ENCODE measurements at regions not wholly inside any gene's neighbourhood (a gene's known extent, or its start where the extent isn't known, plus 50 kb on each side); places are given as distances from the start of the nearest gene placed in this dataset.

DNA sequence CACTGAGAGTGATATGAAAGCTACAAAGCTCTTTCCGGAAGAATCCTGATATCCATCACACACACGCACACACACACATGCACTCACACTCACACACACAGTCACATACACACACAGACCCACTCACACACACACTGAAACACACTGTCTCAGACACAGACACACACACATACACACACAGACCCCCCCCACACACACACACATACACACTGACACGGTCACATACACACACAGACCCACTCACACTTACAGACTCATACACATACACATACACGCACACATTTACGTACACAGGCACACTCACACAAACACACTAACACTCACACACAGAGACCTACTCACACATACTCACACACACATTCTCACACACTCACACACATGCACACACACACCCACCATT, 58.6 kb downstream of the LIG4 start:
- no peak overlapping the region for H3K4me3 ChIP-seq (ENCODE audit: low read length)
- TF ChIP-seq ZNF274 (IDR thresholded peaks at IDR 0.05; ENCODE audit: low read depth, low read length): no peak

DNA sequence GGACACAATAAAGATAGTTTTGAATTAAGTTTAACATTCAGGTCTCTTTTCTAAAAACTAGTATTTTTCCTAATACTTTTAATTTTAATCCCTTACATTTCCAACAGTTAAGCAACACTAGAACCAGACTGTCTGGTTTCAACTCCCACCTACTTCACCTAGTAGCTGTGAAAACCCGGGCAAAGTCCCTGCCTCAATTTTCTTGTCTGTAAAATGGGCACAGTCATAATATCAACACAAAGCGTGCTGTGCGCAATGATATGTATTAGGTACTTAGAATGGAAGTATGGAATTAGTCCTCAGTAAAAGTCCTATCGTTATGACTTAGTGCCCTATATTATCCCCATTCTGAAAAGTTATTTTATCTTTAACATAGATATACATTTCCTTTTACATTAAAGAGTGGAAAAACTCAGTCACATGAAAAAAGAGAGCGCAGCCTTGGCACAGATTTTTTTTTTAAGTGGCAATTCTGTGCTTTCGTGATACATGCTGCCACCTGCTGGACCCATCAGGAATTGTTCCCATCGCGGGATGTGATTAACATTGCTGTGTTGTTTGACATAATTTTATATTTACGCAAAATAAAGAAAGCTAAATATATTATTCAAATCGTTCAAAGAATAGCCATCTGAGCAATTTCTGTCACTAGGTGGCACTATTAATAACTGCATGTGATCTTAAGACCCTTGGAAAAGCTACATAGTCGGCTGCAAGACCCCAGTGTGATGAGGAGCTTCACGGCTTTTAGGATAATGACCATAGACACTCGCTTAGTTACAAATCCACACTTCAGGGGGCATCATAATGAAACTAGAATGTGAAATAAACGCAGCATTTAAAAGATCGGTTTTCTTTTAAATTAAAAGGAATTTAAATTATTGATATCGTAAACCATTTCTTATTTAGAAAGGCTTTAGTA, 59.9 kb downstream of the LIG4 start:
- no peak overlapping the region for H3K4me3 ChIP-seq (ENCODE audit: low read length)
- TF ChIP-seq ZNF274 (IDR thresholded peaks at IDR 0.05; ENCODE audit: low read depth, low read length): no peak

DNA sequence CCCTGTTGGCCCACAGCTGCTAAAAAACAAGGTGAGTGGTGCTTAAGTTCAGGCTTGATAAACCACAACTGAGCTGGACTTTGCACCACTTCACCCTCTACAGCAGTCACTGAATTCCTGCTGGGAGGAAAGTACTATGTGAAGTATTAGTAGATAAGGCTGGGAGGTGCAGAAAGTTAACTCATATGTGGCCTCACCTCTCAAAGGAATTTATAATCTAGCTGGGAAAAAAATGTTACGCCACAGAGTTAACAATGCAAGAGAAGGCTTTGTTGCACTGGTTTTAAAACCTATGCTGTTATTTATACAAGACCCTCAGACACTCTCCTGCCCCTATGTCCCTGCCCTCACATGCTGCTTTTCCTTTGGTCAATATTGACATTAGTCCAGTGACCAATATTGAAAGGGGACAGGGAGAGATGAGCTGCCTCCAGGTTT, 60.9 kb downstream of the LIG4 start:
- TF ChIP-seq ZNF274 (IDR thresholded peaks at IDR 0.05; ENCODE audit: low read depth, low read length): no peak
- H3K4me3 ChIP-seq (ENCODE audit: low read length): no peak overlapping the region

DNA sequence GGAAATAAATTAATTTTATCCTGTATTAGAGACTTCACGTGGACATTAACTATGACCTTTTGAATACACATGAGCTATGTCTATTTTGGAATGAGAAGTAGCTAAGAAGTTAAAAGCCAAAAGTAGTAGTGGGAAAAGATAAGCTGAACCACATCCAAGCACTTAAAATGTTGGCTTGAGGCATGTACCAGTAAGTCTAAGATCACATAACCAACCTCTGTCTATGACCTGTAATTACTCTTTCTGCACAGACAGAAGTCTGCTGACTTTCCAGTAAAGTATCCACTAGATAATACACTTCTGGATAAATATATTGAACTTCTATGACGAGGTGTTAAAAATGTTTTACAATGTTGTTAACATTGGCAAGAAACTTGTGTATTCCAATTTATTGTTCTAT, 68.7 kb downstream of the LIG4 start:
- TF ChIP-seq ZNF274 (IDR thresholded peaks at IDR 0.05; ENCODE audit: low read depth, low read length): no peak

DNA sequence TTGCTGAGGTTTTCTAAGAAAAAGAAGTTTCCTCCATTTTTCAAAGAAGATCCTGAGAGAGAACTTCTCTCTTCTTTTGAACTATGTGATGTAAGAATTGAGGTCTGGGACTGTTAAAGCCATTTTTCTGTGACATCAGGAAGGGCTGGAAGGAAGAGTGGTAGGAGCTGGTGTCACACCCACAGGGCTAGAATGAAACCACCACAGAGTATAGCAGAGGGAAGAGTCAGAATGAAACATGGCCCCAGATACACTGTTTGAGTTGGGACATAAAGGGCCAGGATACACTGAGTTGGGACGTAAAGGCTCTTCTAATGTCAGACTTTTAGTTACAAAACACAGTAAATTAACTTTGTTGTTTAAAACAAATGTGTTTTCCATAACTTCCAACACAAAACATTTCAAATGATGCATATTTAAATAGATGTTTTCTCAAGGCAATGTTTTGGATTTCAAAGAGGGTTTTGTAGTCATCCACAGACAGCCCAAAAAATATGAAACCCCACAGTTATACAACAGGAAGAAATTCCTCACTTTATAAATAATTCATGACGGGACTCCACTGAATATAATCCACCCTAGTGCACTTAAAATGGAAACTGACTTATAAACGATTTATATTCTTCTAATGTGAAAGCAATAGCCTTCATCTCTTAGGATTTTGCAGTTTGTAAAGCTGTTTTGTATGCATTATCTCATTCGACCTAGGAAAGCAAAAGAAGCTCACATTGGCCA, 72.5 kb downstream of the LIG4 start:
- no peak for TF ChIP-seq ZNF274 (IDR thresholded peaks at IDR 0.05; ENCODE audit: low read depth, low read length)
- no peak overlapping the region for H3K4me3 ChIP-seq (ENCODE audit: low read length)

More for the DNA sequence above, 68.7 kb downstream of the LIG4 start:
- no peak overlapping the region for H3K4me3 ChIP-seq (ENCODE audit: low read length)

DNA sequence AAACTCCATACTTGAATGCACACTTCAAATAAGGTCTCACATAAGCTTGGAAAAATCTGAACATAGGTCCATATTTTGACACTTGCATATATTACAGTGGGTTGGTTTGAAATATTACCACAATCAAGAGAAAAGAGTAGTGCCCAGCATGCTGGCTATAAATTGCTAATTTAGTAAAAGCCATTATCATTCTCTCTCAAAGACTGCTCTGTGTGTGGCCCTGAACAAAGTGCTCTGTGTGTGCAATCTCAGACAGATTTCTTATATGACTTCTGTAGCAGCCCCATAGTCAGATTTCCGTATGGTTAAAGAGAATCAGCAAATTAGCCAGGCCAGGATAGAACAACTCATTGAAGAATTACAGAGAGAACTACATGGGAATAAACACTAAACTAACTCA, 78.2 kb downstream of the LIG4 start:
- no peak for TF ChIP-seq ZNF274 (IDR thresholded peaks at IDR 0.05; ENCODE audit: low read depth, low read length)
- no peak overlapping the region for H3K4me3 ChIP-seq (ENCODE audit: low read length)

DNA sequence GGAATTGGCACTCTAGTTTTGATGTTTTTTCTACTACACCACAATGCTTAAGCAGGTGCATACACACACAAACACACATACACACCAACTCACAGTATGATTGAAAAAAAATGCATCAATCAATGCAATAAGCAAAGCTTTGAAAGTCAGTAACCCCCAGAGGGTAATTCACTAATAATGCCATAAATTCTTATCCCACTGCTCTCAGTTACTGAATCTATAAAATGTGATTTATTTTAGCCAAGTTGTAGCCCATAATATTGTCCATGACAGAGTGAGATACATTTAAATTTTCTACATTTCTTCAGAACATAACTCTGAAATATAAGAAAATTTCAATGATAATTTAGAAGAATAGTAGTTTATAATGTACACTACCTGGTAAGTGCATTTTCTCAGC, 87.9 kb downstream of the LIG4 start:
- no peak for TF ChIP-seq ZNF274 (IDR thresholded peaks at IDR 0.05; ENCODE audit: low read depth, low read length)
- no peak overlapping the region for H3K4me3 ChIP-seq (ENCODE audit: low read length)

DNA sequence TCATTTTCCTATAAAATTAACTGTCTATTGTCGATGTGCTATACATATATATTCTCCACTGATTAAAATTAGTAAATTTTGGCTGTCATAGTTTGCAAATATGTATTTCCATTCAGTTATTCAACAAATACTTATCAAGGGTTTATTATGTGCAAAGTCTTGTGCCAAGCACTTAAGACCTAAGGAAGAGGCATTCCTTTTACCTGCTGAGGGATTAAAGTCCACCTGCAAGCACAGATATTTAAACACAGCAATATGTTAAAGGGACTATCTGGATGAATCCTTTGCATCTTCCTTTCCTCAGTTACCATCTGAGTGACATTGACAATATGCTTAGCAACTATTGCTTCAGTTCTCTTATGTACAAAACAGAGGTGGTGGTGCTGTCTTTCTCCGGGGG, 89.3 kb downstream of the LIG4 start:
- H3K4me3 ChIP-seq (ENCODE audit: low read length): no peak overlapping the region
- no peak for TF ChIP-seq ZNF274 (IDR thresholded peaks at IDR 0.05; ENCODE audit: low read depth, low read length)

DNA sequence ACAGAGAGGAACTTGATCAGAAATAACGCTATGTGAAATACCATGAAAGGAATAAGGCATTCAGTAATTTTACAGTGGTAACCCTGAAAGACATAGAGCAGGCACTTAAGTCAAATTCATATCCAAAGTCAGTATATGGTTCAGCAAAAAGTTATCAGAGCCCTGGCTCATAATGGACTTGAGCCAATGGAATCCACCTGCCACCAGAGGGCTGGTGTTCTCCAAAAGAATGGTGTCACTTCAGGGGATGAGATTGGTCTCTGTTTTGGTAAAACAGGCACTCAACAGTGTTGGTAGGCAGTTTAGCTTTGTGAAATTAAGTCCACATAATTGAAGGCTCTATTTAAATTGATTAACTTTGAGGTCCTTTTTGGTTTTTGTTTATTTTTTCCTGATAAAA, 93.9 kb downstream of the LIG4 start:
- TF ChIP-seq ZNF274 (IDR thresholded peaks at IDR 0.05; ENCODE audit: low read depth, low read length): no peak
- H3K4me3 ChIP-seq (ENCODE audit: low read length): no peak overlapping the region

DNA sequence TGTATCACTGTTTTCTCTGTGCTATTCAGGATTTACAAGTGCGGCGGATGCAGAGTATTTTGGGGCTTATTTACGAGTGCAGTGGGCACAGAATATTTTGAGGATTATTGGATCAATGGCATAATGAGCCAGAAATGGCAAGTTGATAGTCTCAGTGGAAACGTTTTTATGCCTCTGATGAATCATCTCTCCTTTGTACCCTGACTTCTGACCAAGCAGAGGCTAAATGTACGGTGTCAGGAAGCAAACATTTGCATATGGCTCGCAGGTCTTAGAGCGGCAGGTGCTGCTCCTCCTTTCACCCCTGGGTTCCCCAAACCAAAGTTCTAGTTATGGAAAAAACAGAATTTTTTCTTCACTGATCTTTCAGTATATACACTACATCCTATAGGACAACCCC, 94.5 kb downstream of the LIG4 start:
- TF ChIP-seq ZNF274 (IDR thresholded peaks at IDR 0.05; ENCODE audit: low read depth, low read length): no peak
- H3K4me3 ChIP-seq (ENCODE audit: low read length): no peak overlapping the region

DNA sequence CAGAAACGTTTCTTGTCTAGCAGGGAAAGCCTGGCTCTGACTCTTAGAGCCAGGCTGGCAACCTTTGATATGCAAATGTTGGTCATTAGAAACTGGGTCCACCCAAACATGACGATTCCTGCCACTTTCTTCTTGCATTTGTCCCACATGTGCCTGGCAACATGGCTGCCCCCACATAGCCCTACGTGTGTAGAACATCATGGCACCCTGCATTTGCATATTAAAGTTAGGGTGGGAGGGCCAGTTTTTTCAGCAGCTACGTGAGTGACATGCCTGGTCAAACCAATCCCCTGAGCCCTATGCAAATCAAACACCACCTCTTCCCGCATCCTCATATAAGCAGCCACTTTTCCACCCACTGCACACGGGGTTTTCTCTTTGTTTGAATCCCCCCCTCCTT, 95.0 kb downstream of the LIG4 start:
- H3K4me3 ChIP-seq (ENCODE audit: low read length): no peak overlapping the region
- TF ChIP-seq ZNF274 (IDR thresholded peaks at IDR 0.05; ENCODE audit: low read depth, low read length): no peak

DNA sequence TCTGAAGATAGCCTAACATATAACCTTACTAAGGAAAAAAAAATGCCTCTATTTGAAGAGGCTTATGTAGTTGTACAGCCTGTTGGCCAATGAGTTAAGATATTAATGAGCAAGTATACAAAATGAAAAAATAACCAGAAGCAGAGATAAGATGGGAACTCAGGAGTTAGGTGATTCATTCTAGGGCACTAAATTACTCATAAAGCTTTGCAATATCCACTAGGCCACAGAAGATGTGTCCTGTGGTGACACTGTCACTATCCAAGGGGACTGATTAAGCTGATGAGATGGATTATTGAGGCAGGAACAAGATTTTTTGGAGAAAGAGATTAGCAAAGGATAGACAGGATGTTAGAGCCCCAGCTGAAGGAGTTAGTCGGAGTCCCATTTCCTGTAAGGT, 99.6 kb downstream of the LIG4 start:
- no peak overlapping the region for H3K4me3 ChIP-seq (ENCODE audit: low read length)
- no peak for TF ChIP-seq ZNF274 (IDR thresholded peaks at IDR 0.05; ENCODE audit: low read depth, low read length)

DNA sequence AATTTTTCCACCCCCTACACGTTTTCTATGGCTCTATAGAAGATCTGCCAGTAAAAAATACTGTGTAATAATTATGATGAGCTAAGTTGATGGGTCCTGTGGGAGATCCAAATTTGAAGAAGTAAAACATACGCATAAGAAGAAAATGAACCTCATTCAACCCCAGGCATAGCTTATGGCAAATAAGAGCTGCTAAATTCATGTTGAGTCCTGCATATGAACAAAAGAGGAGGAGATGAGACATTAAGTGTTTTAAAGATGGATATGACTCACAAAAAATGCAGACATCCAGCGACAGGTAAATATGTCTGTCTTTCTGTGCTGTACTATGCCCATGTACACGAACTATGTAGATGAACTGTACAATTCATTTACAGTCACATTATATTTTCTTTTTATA, 101.9 kb downstream of the LIG4 start:
- H3K4me3 ChIP-seq (ENCODE audit: low read length): no peak overlapping the region
- TF ChIP-seq ZNF274 (IDR thresholded peaks at IDR 0.05; ENCODE audit: low read depth, low read length): no peak

DNA sequence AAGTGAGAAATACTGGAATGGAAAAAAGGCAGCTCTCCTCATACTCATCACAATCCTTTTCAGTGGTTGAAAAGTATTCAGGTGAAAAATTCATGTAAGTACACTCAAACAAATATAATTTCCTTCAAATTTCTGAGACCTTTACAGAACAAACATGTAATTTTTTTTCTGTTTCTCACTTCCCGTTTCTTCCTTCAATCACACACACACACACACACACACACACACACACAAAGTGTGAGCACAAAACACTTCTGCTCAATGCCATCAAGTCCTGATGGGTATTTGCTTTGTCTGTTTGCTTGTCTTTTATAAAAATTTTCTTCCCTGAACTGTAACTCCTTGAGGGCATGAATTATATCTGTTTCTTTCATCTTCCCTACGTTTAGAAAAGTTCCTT, 110.6 kb downstream of the LIG4 start:
- no peak overlapping the region for H3K4me3 ChIP-seq (ENCODE audit: low read length)
- no peak for TF ChIP-seq ZNF274 (IDR thresholded peaks at IDR 0.05; ENCODE audit: low read depth, low read length)

DNA sequence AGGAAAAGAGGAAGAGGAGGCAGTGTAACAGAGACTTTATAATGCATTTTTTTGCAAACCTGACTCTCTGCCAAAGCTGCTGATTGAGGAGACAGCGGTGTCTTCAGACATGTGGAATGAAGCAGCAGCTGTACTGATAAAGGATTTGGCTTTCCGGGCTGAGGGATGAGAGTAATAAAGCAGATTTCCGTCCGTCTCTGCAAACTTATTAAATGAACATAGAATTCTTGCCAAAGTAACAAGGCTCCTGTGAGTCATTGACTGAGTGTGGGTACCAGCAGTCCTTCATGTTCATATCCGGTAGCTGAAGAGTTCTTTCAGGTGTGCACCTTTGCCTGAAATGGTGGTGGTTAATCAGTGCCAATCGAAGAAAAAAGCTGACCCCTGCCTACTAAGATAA, 112.6 kb downstream of the LIG4 start:
- TF ChIP-seq ZNF274 (IDR thresholded peaks at IDR 0.05; ENCODE audit: low read depth, low read length): no peak
- H3K4me3 ChIP-seq (ENCODE audit: low read length): no peak overlapping the region
